Ammon's horn (tissue), 1 donor: ENCODE measurements at regions not wholly inside any gene's neighbourhood (a gene's known extent, or its start where the extent isn't known, plus 50 kb on each side); places are given as distances from the start of the nearest gene placed in this dataset.
"Not testable (repeated sequence)": the region's sequence is repeated elsewhere in the genome, so short reads cannot be mapped to it uniquely, and the experiment has no call there.

Experiments used
- DNase-seq: peaks from one replicate; pipeline ENCODE4 v3.0.0-alpha.2; 2016; ENCODE audit warnings: low spot score

GRCh38 chr3:62926494-62926893, 51.3 kb upstream of the CADPS start:
- no peak for DNase-seq

- DNase-seq = no peak
These were observed 53.0 kb upstream of the CADPS start for GRCh38 chr3:62928256-62928655.

GRCh38 chr3:62929771-62930170, 54.6 kb upstream of the CADPS start:
- no peak for DNase-seq

GRCh38 chr3:62935793-62936192, 60.6 kb upstream of the CADPS start:
- DNase-seq = no peak

- DNase-seq = no peak
These were observed 61.5 kb upstream of the CADPS start for GRCh38 chr3:62936626-62937254.

GRCh38 chr3:62938583-62938982, 63.4 kb upstream of the CADPS start:
- no peak for DNase-seq

GRCh38 chr3:62939707-62940106, 64.5 kb upstream of the CADPS start:
- DNase-seq = no peak

GRCh38 chr3:62940771-62941563, 65.8 kb upstream of the CADPS start:
- DNase-seq = peak; percentile 3

- DNase-seq = no peak
These were observed 67.0 kb upstream of the CADPS start for GRCh38 chr3:62942227-62942626.

- no peak for DNase-seq
These were observed 67.5 kb upstream of the CADPS start for GRCh38 chr3:62942764-62943163.

- DNase-seq = no peak
These were observed 73.7 kb upstream of the CADPS start for GRCh38 chr3:62948921-62949320.

GRCh38 chr3:62950210-62950609, 75.0 kb upstream of the CADPS start:
- DNase-seq = no peak

GRCh38 chr3:62951037-62951613, 75.9 kb upstream of the CADPS start:
- DNase-seq = no peak

GRCh38 chr3:62951880-62952279, 76.7 kb upstream of the CADPS start:
- DNase-seq = not testable (repeated sequence)

GRCh38 chr3:62954580-62954979, 79.4 kb upstream of the CADPS start:
- DNase-seq = peak; percentile 42

GRCh38 chr3:62955126-62955525, 79.9 kb upstream of the CADPS start:
- DNase-seq = no peak

GRCh38 chr3:62956411-62956810, 81.2 kb upstream of the CADPS start:
- no peak for DNase-seq

GRCh38 chr3:62961874-62962556, 86.8 kb upstream of the CADPS start:
- DNase-seq = no peak

GRCh38 chr3:62962714-62963113, 87.5 kb upstream of the CADPS start:
- DNase-seq = peak; percentile 4

- DNase-seq = no peak
These were observed 90.1 kb upstream of the CADPS start for GRCh38 chr3:62965311-62965710.

GRCh38 chr3:62968128-62968527, 92.9 kb upstream of the CADPS start:
- DNase-seq = no peak

GRCh38 chr3:62970648-62971047, 95.4 kb upstream of the CADPS start:
- DNase-seq = no peak

- no peak for DNase-seq
These were observed 100.3 kb upstream of the CADPS start for GRCh38 chr3:62975566-62975965.
